Femur (tissue), 1 donor: ENCODE measurements at regions not wholly inside any gene's neighbourhood (a gene's known extent, or its start where the extent isn't known, plus 50 kb on each side); places are given as distances from the start of the nearest gene placed in this dataset.
A peak's percentile ranks its signal among the peaks of the same experiment; 100 is the strongest.

ENCODE experiments used
- DNase-seq: peaks from one replicate; pipeline ENCODE4 v3.0.0-alpha.2; 2017

GRCh38 chr2:220310451-220310861, 683.0 kb downstream of the SLC4A3 start:
- no peak for DNase-seq

- DNase-seq, result peak; percentile 48
Measured at GRCh38 chr2:220315098-220315823, 687.8 kb downstream of the SLC4A3 start.

- no peak for DNase-seq
Measured at GRCh38 chr2:220318037-220318436, 690.6 kb downstream of the SLC4A3 start.

GRCh38 chr2:220318508-220318907, 691.1 kb downstream of the SLC4A3 start:
- no peak for DNase-seq

DNA sequence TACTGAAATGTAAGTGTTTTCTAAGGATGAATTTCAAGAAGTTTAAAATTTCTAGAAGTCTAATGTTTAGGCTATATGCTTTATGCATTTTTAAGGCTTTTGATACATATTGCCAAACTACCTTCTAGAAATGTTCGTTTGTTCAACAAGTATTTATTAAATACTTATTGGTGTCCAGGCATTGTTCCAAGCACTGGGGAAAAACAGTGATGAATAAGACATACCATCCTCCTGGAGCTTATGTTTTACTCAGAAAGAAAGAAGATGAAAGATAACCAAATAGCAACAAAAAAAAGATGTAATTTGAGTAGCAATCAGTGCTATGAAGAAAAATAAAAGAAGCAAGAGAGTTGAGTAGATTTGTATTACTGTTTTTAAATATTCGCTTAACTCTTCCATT, 692.9 kb downstream of the SLC4A3 start:
- no peak for DNase-seq

DNA sequence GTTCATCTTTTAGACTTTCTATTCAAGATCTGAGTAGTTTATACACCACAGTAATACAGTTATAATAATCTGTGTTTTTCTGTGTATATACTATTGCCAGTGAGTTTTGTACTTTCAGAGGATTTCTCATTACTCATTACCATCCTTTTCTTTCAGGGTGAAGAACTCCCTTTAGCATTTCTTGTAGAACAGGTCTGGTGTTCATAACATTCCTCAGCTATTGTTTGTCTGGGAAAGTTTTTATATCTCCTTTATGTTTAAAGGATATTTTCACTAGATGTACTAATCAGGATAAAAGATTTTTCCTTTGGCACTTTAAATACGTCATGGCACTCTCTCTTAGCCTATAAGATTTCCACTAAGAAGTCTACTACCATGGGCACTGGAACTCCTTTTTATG, 705.5 kb downstream of the SLC4A3 start:
- DNase-seq, result no peak

DNA sequence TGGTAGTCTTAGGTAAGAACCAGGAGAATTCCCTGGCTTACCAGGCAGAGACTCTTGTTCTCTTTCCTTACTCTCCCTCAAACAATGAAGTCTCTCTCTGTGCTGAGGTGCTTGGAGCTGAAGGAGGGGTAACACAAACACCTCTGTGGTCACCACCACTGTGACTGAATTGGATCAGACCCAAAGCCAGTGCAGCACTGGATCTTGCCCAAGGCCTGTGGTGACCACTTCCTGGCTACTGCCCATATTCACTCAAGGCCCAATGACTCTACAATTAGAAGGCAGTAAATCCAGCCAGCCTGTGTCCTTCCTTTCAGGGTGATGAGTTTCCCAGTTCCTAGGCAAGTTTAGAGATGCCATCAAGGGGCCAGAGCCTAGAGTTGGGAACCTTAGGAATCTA, 706.8 kb downstream of the SLC4A3 start:
- DNase-seq, result no peak

DNA sequence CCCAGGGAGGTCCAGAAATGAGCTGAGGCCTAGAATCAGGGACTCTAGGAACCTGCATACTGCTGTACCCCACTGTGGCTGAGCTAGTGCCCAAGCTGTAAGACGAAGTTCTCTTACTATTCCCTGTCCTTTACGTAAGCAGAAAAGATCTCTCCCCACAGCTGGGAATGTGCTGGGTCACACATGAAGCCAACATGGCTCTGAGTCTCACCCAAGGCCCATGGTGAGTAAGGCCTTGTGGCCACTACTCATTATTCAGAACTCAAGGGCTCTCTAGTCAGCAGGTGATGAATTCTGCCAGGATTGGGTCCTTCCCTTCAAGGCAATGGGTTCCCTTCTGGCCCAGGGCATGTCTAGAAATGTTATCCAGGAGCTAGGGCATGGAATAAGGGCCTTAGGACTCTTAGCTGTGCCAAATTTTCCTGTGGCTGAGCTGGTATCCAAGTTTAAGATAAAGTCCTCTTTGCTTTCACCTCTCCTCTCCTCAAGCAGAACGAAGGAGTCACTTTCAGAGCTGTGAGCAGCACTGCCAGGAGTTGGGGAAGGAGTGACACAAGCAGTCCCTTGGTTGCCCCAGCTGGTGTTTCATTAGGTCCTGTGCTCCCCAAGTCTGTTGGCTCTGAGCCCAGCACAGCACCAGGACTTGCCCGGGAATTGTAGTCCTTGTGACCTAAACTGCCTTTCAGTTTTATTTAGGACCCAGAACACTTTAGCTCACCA, 707.6 kb downstream of the SLC4A3 start:
- no peak for DNase-seq

- DNase-seq, result no peak
Measured at GRCh38 chr2:220335591-220335915, 708.1 kb downstream of the SLC4A3 start.

GRCh38 chr2:220336771-220337170, 709.3 kb downstream of the SLC4A3 start:
- DNase-seq, result no peak

DNA sequence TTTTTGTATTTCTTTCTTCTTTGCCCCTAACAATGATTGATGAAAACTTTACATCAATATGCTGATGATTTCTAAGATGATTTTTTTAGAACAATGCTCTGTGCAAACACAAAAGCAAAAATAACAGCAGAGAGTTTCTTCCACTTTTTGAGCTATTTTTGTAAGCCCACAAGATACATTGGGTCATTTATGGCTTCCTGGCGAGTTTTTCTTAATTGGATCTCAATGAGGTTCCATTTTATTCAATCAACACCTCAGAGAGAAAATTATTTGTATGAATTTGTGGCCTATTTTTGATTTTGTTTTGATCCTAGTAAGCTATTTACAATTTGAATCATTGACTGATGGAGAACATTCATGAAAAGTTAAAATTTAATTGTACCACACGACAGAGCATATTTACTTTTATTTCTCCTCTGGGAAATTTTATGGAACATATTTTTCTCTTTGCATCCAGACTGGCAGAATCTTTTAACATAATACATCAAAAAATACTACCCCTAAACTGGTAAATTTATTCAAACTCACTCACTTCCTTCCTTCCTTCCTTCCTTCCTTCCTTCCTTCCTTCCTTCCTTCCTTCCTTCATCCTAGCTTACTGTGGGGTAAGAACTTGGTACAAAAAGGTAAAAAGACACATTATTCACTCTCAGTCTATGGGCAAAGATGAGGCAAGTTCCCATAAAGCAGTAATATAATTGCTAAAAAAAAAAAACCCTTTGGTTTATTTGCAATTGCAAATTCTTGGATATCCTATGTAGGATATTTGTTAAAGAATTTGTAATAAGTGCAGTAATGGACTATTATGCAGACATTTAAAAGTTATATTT, 710.4 kb downstream of the SLC4A3 start:
- no peak for DNase-seq

DNA sequence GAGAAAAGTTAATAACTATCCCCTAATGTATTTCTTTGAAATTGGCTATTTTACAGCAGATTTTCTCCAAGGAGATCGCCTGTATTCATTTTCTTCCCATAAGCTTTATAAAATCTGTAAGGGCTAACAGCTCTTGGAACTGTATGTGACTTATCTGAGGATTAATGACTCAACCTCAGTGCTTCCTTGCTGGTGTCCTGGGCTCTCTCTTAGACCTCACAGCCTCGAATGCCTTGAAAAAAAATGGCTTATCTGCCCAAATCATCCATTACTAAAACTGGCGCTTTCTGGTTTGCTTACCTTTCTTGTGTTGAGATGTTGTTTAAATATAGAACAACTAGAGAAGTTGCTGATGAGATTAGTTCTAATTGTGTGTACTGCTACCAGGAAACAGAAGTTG, 713.6 kb downstream of the SLC4A3 start:
- no peak for DNase-seq

DNA sequence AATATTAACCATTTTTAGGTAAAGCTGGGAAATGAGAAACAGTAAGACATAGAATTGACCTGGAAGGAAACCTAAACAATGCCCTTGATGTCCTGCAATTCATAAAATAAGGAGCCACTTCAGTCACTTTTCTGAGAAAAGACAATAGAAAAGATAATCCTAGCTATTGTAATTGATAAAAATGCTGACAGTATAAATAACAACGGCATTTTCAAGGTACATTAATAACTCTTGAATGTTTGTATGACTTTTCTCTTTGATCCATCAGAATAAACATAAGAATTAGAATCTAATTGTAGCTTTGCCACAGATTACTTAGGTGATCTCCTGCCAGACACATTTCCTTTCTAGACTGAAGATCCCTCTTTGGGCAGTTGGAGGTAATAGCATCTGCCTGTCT, 719.5 kb downstream of the SLC4A3 start:
- DNase-seq, result no peak

DNA sequence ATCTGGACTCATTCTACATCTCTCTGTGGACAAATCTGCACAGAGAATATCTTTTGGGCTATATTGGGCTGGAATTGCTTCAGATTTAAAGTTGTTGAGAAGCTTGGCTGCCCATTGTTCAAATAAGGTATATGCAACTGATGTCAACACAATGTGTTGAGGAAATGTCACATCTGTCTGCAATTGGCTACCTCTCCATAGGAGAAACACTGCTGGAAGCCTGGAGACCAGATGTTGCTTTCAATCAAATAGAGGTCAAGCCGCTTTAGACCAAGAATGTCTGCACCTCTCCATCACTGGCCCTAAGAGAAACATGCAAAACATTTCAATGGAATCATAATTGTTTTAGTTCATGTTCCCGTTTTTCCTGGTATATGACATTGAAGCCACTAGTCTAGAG, 720.2 kb downstream of the SLC4A3 start:
- DNase-seq, result no peak

- peak; percentile 42 for DNase-seq
Measured at GRCh38 chr2:220348206-220348605, 720.8 kb downstream of the SLC4A3 start.

DNA sequence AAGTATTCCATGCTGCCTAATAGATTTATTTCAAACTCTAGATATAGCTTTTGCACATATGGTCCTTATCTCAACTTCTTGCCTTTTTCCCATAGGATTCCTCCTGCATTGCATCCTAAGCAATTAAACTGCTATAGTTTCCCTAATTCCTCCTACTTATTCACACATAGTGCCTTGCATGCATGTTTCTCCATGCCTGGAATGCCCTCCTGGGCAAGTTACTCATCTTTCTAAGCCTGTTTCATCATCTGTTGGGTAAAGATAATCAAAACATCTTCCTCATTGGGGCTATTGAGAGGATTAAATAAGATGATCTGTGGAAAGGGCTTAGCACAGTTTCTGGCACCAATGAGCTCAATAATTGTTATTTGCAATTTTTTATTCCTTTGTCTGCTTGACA, 726.5 kb downstream of the SLC4A3 start:
- DNase-seq, result no peak

DNA sequence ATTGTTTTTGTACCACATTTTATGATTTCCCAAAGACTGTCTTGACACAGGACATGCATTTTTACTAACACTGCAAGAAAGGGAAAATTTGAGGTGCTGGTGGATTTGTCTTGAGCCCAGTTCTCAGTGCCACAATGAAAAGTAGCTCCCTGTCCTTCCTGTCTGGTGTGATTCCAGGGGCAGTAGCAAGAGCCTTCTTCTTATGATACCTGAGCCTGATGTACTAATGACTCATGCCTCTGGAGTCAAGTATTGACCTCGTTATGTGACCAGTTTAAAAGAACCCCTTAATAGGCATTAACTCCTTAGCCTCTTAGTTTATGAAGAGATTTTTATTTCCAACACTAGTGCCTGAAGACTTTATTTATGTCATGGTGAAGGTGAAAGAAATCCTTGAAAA, 728.6 kb downstream of the SLC4A3 start:
- no peak for DNase-seq

DNA sequence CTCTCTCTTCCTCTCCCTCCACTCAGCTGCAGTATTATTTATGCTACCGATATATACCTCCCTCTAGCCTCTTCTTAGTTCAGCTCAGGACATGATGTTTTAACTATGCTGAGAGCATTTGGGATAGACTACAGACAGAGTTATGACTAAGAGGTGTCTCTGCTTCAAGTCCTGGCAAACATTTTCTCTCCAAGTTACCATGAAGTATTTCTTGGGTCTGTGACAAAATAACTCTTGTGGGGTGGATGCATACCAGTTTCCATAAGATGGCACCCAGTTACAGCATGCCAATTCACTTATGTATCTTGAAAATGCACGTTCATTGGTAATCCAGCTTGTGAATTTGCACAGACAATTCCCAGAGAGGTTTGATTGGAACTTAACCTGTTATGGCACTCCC, 737.6 kb downstream of the SLC4A3 start:
- no peak for DNase-seq

GRCh38 chr2:220366765-220367164, 739.3 kb downstream of the SLC4A3 start:
- DNase-seq, result no peak

DNA sequence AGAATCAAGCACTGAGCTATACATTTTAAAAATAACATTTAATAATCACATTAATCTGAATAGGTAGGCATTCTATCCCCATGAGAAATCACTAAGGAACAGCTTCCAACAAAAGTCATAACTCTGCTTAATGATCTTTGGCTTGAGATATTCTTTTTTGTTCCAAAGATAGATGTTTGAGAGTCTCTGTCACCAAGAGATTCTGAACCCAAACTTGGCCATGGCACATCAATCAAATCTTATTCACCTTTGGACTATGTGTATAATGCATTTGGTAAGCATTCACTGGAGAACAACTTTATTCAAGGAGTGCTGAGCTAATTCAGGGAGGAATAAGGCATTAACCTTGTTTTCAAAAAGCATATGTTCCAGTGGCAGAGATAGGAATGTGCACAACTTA, 743.3 kb downstream of the SLC4A3 start:
- no peak for DNase-seq

GRCh38 chr2:220371211-220371610, 743.8 kb downstream of the SLC4A3 start:
- no peak for DNase-seq

DNA sequence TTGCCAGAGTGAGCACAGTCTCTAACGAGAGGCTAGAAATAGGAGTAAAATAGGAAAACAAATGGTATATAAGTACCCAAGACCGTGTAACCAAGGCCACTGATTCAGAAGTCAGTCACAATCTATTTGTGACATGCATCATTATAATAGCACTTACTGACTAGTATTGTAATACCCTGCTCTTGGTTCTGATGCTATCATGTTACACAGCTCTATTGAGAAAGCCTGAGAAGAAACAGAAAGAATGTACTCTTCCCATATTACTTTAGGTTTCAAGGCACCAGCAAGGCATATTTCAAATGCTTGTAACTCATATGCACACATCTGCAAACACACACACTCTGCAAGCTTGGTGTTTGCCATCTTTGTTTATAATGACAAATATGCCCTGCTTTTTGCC, 746.4 kb downstream of the SLC4A3 start:
- no peak for DNase-seq

DNA sequence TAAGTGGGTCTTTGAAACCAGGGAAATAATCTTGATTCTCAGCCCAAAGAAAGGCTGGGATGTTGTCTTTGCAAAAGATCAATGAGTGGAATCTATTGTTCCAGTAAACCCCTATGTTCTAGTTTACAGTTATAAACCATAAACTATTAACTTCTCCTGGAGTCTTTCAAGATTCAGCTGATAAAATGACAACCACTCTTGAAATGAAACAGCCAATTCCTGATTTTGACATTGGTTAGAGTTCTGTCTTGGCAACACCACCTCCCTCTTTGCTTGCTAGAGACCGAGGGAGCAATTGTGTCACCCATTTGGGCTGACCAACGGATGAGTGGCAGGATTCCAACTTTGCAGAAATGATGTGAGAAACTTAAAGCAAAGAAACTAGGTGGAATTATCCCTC, 746.9 kb downstream of the SLC4A3 start:
- DNase-seq, result no peak
